ENCODE measurements at regions not wholly inside any gene's neighbourhood (a gene's known extent, or its start where the extent isn't known, plus 50 kb on each side); places are given as distances from the start of the nearest gene placed in this dataset.
"Not testable (repeated sequence)": the region's sequence is repeated elsewhere in the genome, so short reads cannot be mapped to it uniquely, and the experiment has no call there.

DNA sequence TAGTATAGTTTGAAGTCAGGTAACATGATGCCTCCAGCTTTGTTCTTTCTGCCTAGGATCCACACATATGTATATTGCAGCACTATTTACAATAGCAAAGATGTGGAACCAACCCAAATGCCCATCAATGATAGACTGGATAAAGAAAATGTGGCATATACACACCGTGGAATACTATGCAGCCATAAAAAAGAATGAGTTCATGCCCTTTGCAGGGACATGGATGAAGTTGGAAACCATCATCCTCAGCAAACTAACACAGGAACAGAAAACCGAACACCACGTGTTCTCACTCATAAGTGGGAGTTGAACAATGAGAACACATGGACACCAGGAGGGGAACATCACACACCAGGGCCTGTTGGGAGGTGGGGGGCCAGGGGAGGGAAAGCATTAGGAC, 1111.5 kb downstream of the BRD1 start:
- not testable (repeated sequence) for ATAC-seq

DNA sequence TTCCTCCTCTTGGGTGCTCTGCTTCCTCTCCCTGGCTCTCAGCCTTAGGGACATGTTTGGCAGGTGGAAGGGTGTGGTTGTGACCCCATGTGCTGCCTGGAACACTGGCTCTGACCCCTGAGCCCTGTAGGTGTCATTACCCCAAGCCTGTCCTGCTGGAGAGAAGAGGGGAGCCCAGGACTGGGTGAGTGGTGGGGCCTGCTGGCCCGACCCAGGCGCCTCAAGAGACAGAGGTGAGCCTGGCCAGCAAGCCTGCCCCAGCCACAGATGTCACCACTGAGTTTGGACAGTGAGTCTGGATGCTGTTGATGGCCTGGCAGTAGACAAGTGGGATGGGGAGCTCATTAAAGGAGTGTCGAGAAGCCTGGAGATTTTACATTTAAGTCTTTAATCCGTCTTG, 1112.2 kb downstream of the BRD1 start:
- ATAC-seq = no peak
- TF ChIP-seq ESRRG (CRISPR knock-in tag; IDR thresholded peaks at IDR 0.05) (no peak), TSHZ2 (CRISPR knock-in tag; IDR thresholded peaks at IDR 0.05) (no peak), RARB (CRISPR knock-in tag; IDR thresholded peaks at IDR 0.05) (no peak), OSR1 (CRISPR knock-in tag; IDR thresholded peaks at IDR 0.05) (no peak), TOX (CRISPR knock-in tag; IDR thresholded peaks at IDR 0.05; ENCODE audit: borderline replicate concordance) (no peak), PATZ1 (CRISPR knock-in tag; IDR thresholded peaks at IDR 0.05; ENCODE audit: borderline replicate concordance) (no peak), PPARA (CRISPR knock-in tag; IDR thresholded peaks at IDR 0.05; ENCODE audit: borderline replicate concordance) (no peak), TCF4 (CRISPR knock-in tag; IDR thresholded peaks at IDR 0.05; ENCODE audit: borderline replicate concordance) (no peak), ZNF70 (CRISPR knock-in tag; IDR thresholded peaks at IDR 0.05) (no peak), ZFP3 (CRISPR knock-in tag; IDR thresholded peaks at IDR 0.05) (no peak), ZNF8 (CRISPR knock-in tag; IDR thresholded peaks at IDR 0.05) (no peak), ZC3H10 (CRISPR knock-in tag; IDR thresholded peaks at IDR 0.05) (no peak), ZNF565 (CRISPR knock-in tag; conservative IDR thresholded peaks at IDR 0.05; ENCODE audit: low read depth) (no peak), ISL1 (CRISPR knock-in tag; IDR thresholded peaks at IDR 0.05) (no peak), CSDC2 (CRISPR knock-in tag; IDR thresholded peaks at IDR 0.05) (no peak), GLIS3 (CRISPR knock-in tag; IDR thresholded peaks at IDR 0.05) (no peak), BACH2 (CRISPR knock-in tag; IDR thresholded peaks at IDR 0.05; ENCODE audit: borderline replicate concordance) (no peak)
- TF ChIP-seq, protein P1, sequence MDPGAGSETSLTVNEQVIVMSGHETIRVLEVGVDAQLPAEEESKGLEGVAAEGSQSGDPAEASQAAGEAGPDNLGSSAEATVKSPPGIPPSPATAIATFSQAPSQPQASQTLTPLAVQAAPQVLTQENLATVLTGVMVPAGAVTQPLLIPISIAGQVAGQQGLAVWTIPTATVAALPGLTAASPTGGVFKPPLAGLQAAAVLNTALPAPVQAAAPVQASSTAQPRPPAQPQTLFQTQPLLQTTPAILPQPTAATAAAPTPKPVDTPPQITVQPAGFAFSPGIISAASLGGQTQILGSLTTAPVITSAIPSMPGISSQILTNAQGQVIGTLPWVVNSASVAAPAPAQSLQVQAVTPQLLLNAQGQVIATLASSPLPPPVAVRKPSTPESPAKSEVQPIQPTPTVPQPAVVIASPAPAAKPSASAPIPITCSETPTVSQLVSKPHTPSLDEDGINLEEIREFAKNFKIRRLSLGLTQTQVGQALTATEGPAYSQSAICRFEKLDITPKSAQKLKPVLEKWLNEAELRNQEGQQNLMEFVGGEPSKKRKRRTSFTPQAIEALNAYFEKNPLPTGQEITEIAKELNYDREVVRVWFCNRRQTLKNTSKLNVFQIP (CRISPR knock-in tag; IDR thresholded peaks at IDR 0.05; ENCODE audit: borderline replicate concordance, low read depth) = no peak
- TF ChIP-seq, protein P2, sequence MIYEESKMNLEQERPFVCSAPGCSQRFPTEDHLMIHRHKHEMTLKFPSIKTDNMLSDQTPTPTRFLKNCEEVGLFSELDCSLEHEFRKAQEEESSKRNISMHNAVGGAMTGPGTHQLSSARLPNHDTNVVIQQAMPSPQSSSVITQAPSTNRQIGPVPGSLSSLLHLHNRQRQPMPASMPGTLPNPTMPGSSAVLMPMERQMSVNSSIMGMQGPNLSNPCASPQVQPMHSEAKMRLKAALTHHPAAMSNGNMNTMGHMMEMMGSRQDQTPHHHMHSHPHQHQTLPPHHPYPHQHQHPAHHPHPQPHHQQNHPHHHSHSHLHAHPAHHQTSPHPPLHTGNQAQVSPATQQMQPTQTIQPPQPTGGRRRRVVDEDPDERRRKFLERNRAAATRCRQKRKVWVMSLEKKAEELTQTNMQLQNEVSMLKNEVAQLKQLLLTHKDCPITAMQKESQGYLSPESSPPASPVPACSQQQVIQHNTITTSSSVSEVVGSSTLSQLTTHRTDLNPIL (CRISPR knock-in tag; IDR thresholded peaks at IDR 0.05; ENCODE audit: low read depth) = no peak

GRCh38 chr22:48714231-48714630, 1113.4 kb downstream of the BRD1 start:
- no peak for TF ChIP-seq TSHZ2 (CRISPR knock-in tag; IDR thresholded peaks at IDR 0.05)
- TF ChIP-seq RARB (CRISPR knock-in tag; IDR thresholded peaks at IDR 0.05) = no peak
- no peak for TF ChIP-seq PPARA (CRISPR knock-in tag; IDR thresholded peaks at IDR 0.05; ENCODE audit: borderline replicate concordance)
- no peak for TF ChIP-seq ESRRG (CRISPR knock-in tag; IDR thresholded peaks at IDR 0.05)
- TF ChIP-seq, protein P2 (CRISPR knock-in tag; IDR thresholded peaks at IDR 0.05; ENCODE audit: low read depth) = no peak
- TF ChIP-seq ZC3H10 (CRISPR knock-in tag; IDR thresholded peaks at IDR 0.05) = no peak
- no peak for TF ChIP-seq PATZ1 (CRISPR knock-in tag; IDR thresholded peaks at IDR 0.05; ENCODE audit: borderline replicate concordance)
- TF ChIP-seq OSR1 (CRISPR knock-in tag; IDR thresholded peaks at IDR 0.05) = no peak
- TF ChIP-seq SNAI2 (CRISPR knock-in tag; IDR thresholded peaks at IDR 0.05) = no peak
- ATAC-seq = no peak

Data from SK-N-SH treated with all-trans-retinoic acid at 6 μM for 48 hours (cell line).